Mesodermal cell (in vitro differentiated cells): ENCODE measurements at regions not wholly inside any gene's neighbourhood (a gene's known extent, or its start where the extent isn't known, plus 50 kb on each side); places are given as distances from the start of the nearest gene placed in this dataset.
"Not testable (repeated sequence)": the region's sequence is repeated elsewhere in the genome, so short reads cannot be mapped to it uniquely, and the experiment has no call there.

ENCODE experiments used
- H3K27ac ChIP-seq: 2 replicates; pipeline ENCODE4 v1.7.0; 2013; ENCODE audit warnings: mild to moderate bottlenecking, low read depth, low read length, moderate library complexity; ENCODE audit not compliant: severe bottlenecking
- H3K36me3 ChIP-seq: 2 replicates; pipeline ENCODE4 v1.7.1; 2013; ENCODE audit warnings: mild to moderate bottlenecking, low read length, moderate library complexity; ENCODE audit not compliant: control insufficient read depth, insufficient read depth
- H3K4me1 ChIP-seq: one replicate; pipeline ENCODE4 v1.7.1; 2013; ENCODE audit warnings: mild to moderate bottlenecking, low read length; ENCODE audit not compliant: insufficient read depth, control insufficient read depth, poor library complexity, severe bottlenecking
- H3K4me3 ChIP-seq: 2 replicates; pipeline ENCODE4 v1.7.0; 2013; ENCODE audit warnings: low read length, control low read depth, mild to moderate bottlenecking; ENCODE audit not compliant: insufficient read depth, poor library complexity, severe bottlenecking; ENCODE audit errors: extremely low read depth
- H3K9me3 ChIP-seq: 2 replicates; pipeline ENCODE4 v1.7.1; 2013; ENCODE audit warnings: mild to moderate bottlenecking, low read length, moderate library complexity; ENCODE audit not compliant: control insufficient read depth
- WGBS, 2 experiments: methylation state at CpG; one replicate each; pipeline ENCODE4 v1.1.5; 2013; ENCODE audit warnings: missing lambda C conversion rate in 2 of 2; ENCODE audit not compliant: insufficient coverage in 2 of 2; 5-methylcytosine and 5-hydroxymethylcytosine counted together

DNA sequence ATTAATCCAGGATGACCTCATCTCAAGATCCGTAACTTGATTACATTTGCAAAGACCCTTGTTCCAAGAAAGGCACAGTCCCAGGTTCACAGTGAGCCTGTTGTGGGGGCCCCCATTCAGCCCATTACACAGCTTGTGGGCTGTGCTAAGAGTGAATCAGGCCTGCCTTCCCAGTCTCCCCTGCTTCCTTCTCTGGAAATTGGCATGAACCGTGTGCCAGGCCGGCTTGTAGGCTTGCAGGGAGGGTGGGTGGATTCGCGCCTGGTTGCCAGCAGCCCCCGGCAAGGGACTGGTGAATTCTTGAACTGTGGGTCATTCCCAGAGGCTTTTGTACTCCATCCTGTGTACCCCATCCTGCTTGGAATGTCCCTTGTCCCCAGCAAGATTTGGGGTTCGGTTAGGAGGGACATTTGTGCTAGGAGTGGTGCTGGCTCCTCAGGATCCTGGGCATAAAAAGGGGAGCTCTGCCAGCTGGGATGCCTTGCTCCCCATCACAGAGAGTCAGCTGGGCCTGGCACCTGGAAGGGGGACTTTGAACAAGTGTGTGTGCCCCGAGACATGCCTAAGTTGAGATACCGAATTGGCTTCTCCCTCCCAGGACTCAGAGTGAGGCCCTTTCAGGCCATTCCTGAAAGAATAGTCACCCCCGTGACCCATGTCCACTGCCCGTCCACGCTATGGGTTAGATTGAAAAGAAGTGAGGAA lies 818.2 kb downstream of the BRD1 start:
- Histone ChIP-seq H3K9me3 (no peaks in the 10 kb centered on the region), H3K36me3 (no peaks in the 10 kb centered on the region), H3K4me1 (no peaks in the 10 kb centered on the region), H3K4me3 (no peak overlapping the region), H3K27ac (no peak overlapping the region)
- 88 to 95% methylated on average over 6 of the region's 12 CpGs for WGBS, 2 experiments

DNA sequence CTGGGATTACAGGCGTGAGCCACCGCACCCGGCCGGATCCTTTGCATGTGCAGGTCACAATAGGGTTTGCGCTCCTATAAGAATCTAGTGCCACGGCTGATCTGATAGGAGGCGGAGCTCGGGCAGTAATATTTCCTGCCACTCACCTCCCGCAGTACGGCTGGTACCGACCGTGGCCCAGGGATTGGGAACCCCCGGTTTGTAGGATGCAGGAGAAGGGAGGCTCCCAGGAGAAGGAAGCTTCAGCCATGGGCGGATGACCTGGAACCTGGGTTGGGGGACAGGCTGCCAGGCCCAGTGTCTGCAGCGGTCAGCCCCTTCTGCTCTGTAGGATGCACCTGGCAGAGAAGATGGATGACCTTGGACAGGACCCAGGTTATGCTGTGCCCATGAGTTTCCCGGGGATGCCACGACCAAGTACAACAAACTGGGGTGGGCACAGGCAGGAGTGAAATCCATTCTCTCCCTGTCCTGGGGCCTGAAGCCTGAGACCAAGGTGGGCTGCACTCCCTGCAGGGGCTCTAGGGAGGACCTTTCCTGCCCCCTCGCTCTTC lies 818.9 kb downstream of the BRD1 start:
- no peaks in the 10 kb centered on the region for H3K36me3 ChIP-seq
- peaks cover under 1% of the 10 kb centered on the region for H3K9me3 ChIP-seq
- WGBS, 2 experiments: 91 to 94% methylated on average over 15 to 18 of the region's 18 CpGs
- H3K27ac ChIP-seq: no peak overlapping the region
- H3K4me3 ChIP-seq: no peak overlapping the region
- no peaks in the 10 kb centered on the region for H3K4me1 ChIP-seq

DNA sequence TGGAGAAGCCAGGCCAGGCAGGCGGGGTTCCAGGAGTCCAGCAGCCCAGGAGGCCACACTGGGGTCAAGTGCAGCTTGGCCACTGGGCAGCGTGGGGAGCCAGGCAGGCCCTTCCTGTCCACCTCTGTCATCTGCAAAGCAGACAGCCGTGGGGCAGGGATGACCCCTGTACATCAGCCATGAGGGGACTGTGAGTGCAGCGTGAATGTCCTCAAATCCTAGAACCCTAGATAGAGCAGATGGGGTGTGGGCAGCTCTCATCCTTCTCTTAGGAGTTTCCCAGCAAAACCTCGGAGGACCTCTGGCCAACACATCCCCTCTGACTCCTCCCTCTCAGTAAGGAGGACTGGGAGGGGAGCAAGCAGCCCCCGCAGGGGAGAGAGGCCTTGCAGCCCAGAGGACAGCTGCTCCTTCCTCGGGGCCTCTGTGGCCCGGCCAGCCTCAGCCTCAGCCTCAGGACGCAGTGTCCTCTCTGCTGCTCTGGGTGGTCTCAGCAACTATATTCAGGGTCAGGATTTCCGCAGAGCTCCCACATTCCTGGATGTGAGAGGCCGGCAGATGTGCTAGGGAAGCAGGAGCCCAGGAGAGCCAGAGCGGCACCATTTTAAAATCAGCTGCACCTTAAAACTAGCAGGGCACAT lies 820.5 kb downstream of the BRD1 start:
- 80 to 89% methylated on average over 11 of the region's 12 CpGs for WGBS, 2 experiments
- Histone ChIP-seq H3K4me3 (no peak overlapping the region), H3K36me3 (no peaks in the 10 kb centered on the region), H3K4me1 (no peaks in the 10 kb centered on the region), H3K9me3 (peaks cover 7% of the 10 kb centered on the region), H3K27ac (no peak overlapping the region)

DNA sequence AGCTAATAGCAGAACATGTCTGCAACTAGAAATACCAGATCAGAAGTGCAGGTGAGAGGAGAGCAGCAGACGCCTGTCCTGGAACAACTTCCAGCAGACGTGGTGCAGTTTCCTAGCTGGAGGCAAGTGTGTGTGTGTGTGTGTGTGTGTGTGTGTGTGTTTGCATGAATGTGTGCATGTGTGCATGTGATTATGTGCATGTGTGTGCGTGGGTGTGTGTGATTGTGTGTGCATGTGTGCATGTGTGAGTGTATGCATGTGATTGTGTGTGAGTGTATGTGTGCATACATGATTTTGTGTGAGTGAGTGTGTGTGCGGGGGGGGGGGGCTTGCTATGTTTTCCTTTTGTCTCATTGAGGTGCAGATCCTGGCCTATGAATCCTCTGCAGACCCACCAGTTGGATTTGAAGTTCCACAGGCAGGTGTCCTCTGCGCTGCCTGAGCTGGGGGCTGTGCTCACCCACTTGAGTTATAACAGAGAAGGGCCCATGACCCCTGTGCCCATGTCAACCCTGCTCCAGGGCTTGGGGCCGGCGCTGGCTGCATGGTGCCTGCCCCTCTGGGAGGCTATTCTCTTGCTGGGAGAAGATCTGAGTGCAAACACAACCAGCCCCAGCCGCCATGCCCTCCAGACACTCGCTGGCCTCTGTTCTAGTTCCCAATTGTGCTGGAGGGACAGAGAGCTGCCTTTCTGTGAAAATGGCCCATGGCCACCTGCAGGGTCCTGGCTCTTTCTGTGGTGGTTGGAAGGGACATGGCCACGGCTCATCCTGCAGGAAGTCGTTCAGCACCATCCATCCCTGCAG lies 821.3 kb downstream of the BRD1 start:
- Histone ChIP-seq H3K27ac (no peak overlapping the region), H3K4me3 (no peak overlapping the region), H3K36me3 (no peaks in the 10 kb centered on the region), H3K9me3 (peaks cover 9% of the 10 kb centered on the region), H3K4me1 (no peaks in the 10 kb centered on the region)
- WGBS, 2 experiments: 79 to 91% methylated on average over 8 to 11 of the region's 11 CpGs

DNA sequence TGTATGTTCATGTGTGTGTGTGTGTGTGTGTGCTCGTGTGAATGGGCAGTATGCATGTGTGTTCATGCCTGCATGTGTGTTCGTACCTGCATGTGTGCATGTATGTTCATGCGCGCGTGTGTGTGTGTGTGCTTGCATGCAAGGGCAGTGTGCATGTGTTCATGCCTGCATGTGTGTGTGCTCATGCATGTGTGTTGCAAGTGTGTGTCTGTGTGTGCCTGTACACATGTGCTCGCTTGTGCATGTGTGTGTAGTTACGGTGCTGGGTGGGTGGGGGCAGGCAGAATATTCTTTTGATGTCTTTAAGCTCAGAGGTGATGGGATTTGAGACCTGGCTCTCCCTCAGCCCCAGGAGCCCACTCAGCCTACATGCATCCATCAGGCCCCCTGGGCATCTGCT lies 822.1 kb downstream of the BRD1 start:
- WGBS, 2 experiments: 87 to 98% methylated on average over 5 to 7 of the region's 7 CpGs
- Histone ChIP-seq H3K27ac (no peak overlapping the region), H3K36me3 (no peaks in the 10 kb centered on the region), H3K4me1 (no peaks in the 10 kb centered on the region), H3K9me3 (peaks cover 9% of the 10 kb centered on the region), H3K4me3 (no peak overlapping the region)

DNA sequence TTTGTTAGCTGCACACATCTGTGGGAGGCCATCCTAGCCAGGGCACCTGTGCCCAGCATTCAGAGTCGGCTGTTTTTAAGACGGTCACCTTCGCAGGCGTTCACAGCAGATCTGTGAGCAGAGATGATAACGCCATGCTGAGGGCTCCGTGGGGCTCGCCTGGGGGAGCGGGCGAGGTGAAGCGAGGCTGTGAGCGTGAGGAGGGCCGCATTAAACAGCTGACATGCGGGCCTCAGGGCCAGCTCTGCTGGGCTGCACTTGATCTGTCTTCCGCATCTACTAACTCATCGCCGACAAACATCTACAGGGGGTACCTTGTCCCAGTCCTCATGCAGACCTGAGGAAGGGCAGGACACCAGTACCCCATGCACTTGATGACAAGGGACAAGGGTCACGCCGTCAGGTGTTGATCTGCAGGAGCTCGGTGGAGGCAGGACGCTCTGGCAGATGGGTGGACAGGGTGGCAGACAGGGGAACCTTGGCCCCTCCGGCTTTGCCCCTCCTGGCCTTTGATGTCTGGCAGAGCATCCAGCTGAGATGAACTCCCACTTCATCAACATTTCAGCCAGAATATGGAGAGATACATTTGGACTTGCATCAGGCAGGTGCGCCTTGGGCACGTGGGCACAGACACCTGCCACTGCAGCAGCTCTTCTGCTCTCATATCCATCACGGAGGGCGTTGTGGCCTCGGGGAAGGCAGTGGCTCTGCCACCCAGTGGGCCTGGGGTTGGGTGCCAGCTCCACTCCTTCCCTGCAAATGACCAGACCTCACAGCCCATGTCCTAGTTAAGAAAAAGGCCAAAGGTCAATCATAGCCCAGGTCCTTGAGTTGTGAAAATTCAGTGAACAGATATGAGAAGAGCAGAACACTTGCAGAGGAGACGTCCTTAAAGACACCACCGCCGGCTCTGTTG lies 822.9 kb downstream of the BRD1 start:
- no peak overlapping the region for H3K27ac ChIP-seq
- 90 to 96% methylated on average over 26 to 28 of the region's 29 CpGs for WGBS, 2 experiments
- H3K36me3 ChIP-seq: no peaks in the 10 kb centered on the region
- H3K4me3 ChIP-seq: no peak overlapping the region
- H3K4me1 ChIP-seq: no peaks in the 10 kb centered on the region
- H3K9me3 ChIP-seq: peaks cover 9% of the 10 kb centered on the region

DNA sequence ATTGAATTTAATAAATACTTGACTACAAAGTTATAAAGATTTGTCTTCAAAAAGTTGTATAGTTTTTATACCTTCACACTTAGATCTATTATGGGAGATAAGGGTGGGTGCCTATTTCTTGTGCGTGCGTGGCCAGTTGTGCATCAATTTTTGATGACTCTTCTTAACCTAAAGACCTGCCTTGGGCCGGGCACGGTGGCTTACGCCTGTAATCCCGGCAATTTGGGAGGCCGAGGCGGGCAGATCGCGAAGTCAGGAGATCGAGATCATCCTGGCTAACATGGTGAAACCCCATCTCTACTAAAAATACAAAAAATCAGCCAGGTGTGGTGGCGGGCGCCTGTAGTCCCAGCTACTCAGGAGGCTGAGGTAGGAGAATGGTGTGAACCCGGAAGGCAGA lies 830.1 kb downstream of the BRD1 start:
- H3K36me3 ChIP-seq, H3K27ac ChIP-seq, H3K4me3 ChIP-seq, H3K9me3 ChIP-seq, H3K4me1 ChIP-seq: not testable (repeated sequence)
- WGBS, 2 experiments: 73 to 100% methylated on average over 5 to 7 of the region's 14 CpGs

DNA sequence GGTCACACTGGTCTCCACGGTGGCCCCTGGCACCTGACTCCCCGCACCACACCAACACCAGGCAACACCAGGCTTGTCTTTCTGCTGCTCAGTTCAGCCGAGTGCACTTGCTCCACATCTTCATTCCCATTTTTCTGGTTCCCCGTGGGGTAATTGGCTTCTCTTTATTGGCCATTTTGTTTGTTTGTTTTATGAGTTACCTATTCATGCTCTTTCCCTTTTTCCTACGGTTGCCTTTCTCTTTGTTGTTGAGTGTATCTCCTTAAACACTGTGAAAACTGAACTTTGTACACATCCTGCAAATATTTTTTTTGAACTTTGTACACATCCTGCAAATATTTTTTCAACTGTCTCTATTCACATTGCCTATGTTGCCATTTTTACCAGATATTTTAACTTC lies 834.0 kb downstream of the BRD1 start:
- 100% methylated on average over 1 of the region's 5 CpGs; no CpG with 5 or more reads in 1 of the 2 experiments for WGBS, 2 experiments
- Histone ChIP-seq H3K4me1 (no peaks in the 10 kb centered on the region), H3K36me3 (no peaks in the 10 kb centered on the region), H3K27ac (no peak overlapping the region), H3K9me3 (no peaks in the 10 kb centered on the region), H3K4me3 (no peak overlapping the region)

DNA sequence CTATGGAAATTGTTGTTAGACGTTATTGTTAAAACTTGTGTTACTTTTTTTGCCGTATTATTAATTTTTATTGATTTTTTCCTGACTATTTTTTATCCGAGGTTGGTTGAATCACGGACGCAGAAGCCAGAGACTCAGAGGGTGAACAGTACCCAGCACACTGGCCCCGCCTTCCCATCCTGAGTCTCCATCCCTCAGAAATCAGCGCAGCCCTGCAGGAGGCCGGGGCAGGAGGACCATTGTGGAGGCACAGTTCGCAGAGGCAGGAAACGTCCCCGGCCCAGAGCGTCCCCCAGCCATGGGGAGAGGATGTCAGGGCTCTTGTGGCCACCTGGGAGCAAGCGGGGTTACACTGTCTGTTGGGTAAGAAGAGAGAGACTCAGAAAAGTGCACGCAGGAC lies 843.0 kb downstream of the BRD1 start:
- Histone ChIP-seq H3K27ac (no peak overlapping the region), H3K4me3 (no peak overlapping the region), H3K9me3 (no peaks in the 10 kb centered on the region), H3K36me3 (no peaks in the 10 kb centered on the region), H3K4me1 (no peaks in the 10 kb centered on the region)
- WGBS, 2 experiments: 78 to 100% methylated on average over 2 to 9 of the region's 14 CpGs

DNA sequence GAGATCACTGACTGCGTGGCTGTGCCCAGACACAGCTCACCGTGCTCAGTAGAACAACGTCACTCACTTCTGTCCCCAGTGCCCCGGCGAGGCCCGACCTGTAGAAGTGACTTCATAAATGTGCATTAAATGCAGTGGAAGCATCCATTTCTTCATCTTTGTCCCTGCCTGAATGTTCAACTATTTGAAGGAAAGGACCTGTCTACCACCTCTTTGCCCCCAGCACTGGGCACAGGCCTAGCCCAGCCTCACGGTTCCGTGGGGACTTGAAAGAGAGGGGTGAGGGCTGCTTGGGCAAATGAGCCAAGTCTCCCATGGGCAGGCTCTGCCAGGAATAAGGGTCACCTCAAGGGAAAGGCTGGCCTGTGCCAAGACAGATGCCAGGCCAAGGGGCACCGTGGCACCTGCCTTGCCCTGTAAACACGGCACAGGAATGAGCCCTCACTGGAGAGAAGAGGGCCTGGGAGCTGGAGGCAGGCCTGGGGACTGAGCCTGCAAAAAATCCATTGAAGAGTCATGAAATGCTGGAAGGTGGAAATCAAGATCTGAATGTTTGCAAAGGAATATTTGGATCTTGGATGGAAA lies 845.3 kb downstream of the BRD1 start:
- WGBS, 2 experiments: 91 to 94% methylated on average over 9 to 10 of the region's 10 CpGs
- H3K9me3 ChIP-seq: no peaks in the 10 kb centered on the region
- no peak overlapping the region for H3K4me3 ChIP-seq

More for the DNA sequence above, 845.3 kb downstream of the BRD1 start:
- H3K36me3 ChIP-seq: no peaks in the 10 kb centered on the region
- no peaks in the 10 kb centered on the region for H3K4me1 ChIP-seq
- H3K27ac ChIP-seq: no peak overlapping the region
